ENCODE measurements at regions not wholly inside any gene's neighbourhood (a gene's known extent, or its start where the extent isn't known, plus 50 kb on each side); places are given as distances from the start of the nearest gene placed in this dataset.

DNA sequence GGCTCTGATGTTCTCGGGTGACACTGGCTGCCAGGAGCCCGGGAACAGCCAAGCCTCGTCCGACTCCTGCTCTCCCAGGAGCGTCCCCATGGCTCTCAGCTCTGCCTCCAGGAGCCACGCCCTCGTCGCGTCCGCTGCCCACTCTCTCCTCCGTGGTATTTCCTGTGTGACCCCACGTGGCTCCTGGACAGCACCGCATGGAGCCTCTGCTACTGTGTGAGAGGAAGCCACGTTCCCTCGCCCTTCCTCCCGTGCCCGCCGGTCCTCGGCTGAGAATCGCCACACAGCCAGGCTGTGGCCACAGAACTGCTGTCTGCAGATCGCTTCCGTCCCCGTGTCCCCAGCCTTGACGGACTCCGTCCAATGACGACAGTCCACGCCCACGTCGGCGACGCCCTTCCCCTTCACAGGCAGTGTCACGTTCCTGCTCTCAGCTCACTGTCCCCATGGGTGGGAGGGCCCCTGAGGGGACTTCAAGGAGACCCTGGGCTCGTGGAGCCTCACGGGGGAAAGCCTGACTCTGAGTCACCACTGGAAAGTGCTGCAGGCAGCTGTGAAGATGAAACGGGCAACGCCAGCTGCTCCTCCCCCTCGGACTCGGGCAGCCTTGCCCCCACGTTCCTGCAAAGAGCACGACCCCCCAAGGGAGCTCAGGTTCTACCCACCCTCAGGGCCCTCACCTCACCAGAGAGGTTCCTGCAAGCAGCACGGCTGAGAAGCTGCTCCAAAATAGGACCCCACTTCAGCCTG is 458.5 kb downstream of the BRD1 start:
- Histone ChIP-seq H3K4me3 (ENCODE audit: low read length) (no peak overlapping the region), H3K4me1 (ENCODE audit: insufficient read depth, low read length) (peaks cover 4% of the 10 kb centered on the region; the same call in 1 of the 2 replicates), H3K36me3 (ENCODE audit: insufficient read depth, low read depth, low read length) (no peaks in the 10 kb centered on the region), H3K27ac (ENCODE audit: low read length) (no peak overlapping the region), H3K9me3 (ENCODE audit: insufficient read depth, low read depth, low read length) (no peaks in the 10 kb centered on the region), H3K9ac (ENCODE audit: low read depth, low read length) (no peak overlapping the region), H3K27me3 (ENCODE audit: insufficient read depth, low read length) (no peaks in the 10 kb centered on the region)

DNA sequence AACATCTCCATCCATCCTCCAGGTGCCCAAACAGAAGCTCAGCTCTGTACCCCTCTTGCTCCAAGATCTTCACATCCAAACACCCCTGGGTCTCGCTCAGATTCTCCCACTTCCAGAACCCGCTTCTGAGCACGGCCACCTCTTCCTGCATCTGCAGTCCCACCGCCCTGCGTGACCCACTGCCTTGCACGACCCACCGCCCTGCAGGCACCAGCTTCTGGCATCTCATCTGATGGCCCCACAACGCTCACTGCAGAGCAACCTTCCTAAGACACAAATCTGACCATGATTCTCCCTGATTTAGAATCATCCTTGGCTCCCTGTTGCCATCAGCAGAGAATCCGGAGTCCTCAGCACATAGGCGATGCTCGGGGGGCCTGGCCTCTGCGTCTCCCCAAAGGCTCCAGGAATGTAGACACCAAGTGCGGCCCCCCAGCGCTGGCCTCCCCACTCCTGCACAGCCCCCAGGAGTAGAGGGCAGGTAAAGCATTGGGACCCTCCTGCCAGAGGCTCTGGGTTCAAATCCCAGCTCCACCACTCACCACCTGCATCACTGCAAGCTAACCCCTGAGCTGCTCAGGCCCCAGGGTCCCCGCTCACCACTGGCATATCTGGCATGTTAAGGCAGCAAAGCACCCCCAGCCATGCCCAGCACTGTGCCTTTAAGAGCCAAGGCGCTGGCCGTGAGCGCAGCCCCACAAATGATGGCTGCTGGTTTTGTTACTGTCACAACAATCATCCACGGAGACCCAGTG is 459.3 kb downstream of the BRD1 start:
- Histone ChIP-seq H3K9me3 (ENCODE audit: insufficient read depth, low read depth, low read length) (no peaks in the 10 kb centered on the region), H3K4me3 (ENCODE audit: low read length) (no peak overlapping the region), H3K36me3 (ENCODE audit: insufficient read depth, low read depth, low read length) (no peaks in the 10 kb centered on the region), H3K27ac (ENCODE audit: low read length) (no peak overlapping the region), H3K9ac (ENCODE audit: low read depth, low read length) (no peak overlapping the region), H3K4me1 (ENCODE audit: insufficient read depth, low read length) (peaks cover 4% of the 10 kb centered on the region; the same call in 1 of the 2 replicates), H3K27me3 (ENCODE audit: insufficient read depth, low read length) (no peaks in the 10 kb centered on the region)

DNA sequence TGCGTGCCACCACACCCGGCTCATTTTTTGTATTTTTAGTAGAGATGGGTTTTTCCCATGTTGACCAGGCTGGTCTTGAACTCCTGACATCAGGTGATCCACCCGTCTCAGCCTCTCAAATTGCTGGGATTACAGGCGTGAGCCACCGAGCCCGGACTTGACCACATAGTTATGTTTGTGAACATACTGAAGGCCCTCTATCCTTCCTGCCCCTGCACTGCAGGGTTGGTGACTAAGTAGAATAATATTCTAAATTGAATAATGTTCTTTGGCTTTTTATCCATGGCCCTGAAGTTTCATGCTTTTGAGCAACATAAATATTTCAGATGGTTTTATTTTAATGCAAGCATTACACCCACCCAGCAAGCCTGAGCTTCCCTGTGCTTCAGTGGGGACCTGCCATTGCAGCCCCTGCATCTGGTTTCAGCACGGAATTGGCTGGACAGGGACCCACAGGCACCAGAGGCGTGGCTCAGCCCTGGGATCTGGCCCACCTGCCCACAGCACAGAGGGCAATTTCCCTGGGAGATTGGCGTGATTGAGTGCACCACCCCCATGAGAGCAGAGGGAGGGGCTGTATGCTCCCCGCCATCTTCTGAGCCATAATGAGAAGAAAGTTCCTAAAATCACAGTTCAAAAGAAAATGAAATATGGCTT is 460.5 kb downstream of the BRD1 start:
- H3K36me3 ChIP-seq (ENCODE audit: insufficient read depth, low read depth, low read length) = no peaks in the 10 kb centered on the region
- H3K9ac ChIP-seq (ENCODE audit: low read depth, low read length) = no peak overlapping the region
- no peak overlapping the region for H3K27ac ChIP-seq (ENCODE audit: low read length)
- peaks cover under 1% of the 10 kb centered on the region; the same call in 1 of the 2 replicates for H3K4me1 ChIP-seq (ENCODE audit: insufficient read depth, low read length)
- no peak overlapping the region for H3K4me3 ChIP-seq (ENCODE audit: low read length)
- no peaks in the 10 kb centered on the region for H3K27me3 ChIP-seq (ENCODE audit: insufficient read depth, low read length)
- H3K9me3 ChIP-seq (ENCODE audit: insufficient read depth, low read depth, low read length) = no peaks in the 10 kb centered on the region

DNA sequence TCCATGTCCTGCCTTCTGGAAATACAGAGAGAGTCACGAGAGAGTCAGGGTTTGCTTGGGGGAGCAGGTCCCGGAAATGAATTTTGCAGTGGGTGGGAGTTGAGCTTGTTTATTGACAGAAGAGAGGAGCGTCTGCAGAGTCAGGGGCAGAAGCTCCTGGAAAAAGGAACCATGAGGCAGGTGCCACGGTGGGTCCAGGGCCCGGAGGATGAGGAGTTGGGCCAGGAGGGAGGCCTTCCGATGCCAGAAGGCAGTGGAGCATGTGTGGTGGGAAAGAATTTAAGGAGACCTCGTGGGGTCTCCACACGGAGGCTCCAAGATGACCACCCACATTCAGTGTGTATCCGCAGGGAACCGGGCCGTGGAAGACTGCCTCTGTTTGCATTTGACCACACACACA is 461.2 kb downstream of the BRD1 start:
- H3K4me3 ChIP-seq (ENCODE audit: low read length) = no peak overlapping the region

DNA sequence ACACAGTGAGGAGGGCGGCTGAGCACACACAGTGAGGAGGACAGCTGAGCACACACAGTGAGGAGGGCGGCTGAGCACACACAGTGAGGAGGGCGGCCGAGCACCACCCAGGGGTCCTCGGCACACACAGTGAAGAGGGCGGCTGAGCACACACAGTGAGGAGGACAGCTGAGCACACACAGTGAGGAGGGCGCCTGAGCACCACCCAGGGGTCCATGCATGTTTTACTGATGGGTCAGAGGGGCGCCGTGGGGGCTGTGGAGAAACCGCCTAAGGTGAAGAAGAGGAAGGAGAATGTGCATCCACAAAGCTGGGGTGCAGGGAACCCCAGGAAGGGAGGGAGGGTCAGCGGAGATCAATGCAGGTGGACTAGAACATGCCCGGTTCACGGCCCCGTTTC is 461.8 kb downstream of the BRD1 start:
- H3K4me1 ChIP-seq (ENCODE audit: insufficient read depth, low read length) = no peaks in the 10 kb centered on the region
- no peak overlapping the region for H3K4me3 ChIP-seq (ENCODE audit: low read length)
- no peak overlapping the region for H3K27ac ChIP-seq (ENCODE audit: low read length)
- no peaks in the 10 kb centered on the region for H3K36me3 ChIP-seq (ENCODE audit: insufficient read depth, low read depth, low read length)
- H3K9me3 ChIP-seq (ENCODE audit: insufficient read depth, low read depth, low read length) = no peaks in the 10 kb centered on the region
- no peak overlapping the region for H3K9ac ChIP-seq (ENCODE audit: low read depth, low read length)
- H3K27me3 ChIP-seq (ENCODE audit: insufficient read depth, low read length) = no peaks in the 10 kb centered on the region

More for the DNA sequence above, 461.2 kb downstream of the BRD1 start:
- Histone ChIP-seq H3K9ac (ENCODE audit: low read depth, low read length) (no peak overlapping the region), H3K27me3 (ENCODE audit: insufficient read depth, low read length) (no peaks in the 10 kb centered on the region), H3K36me3 (ENCODE audit: insufficient read depth, low read depth, low read length) (no peaks in the 10 kb centered on the region), H3K4me1 (ENCODE audit: insufficient read depth, low read length) (no peaks in the 10 kb centered on the region), H3K27ac (ENCODE audit: low read length) (no peak overlapping the region), H3K9me3 (ENCODE audit: insufficient read depth, low read depth, low read length) (no peaks in the 10 kb centered on the region)

DNA sequence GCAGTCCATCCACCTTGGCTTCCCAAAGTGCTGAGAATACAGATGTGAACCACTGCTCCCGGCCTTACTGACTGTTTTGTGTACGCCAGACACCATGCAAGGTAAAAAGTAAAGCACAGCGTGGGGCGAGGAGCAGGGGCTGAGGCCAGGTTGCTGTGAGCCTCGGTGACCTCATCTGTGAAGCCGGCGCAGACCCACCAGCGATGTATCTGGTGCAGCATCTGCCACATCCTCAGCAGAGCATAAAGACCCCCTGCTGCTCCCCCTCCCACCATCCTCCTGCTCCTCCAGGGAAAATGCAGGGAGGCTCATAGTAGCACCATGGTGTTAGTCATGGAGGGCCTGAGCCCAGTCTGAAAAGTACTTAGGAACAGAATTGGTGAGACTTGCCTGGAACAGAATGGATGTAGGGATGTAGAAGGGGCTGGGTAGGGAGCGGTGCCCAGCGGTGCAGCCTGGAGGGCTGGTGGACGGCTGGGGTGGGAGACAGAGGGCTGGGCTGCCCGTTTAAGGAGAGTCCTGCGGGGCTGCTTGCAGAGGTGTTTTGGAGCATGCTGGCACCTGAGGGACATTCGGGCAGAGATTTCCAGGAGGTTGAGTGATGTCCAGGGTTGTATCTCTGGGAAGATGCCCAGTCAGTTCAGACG is 462.4 kb downstream of the BRD1 start:
- Histone ChIP-seq H3K36me3 (ENCODE audit: insufficient read depth, low read depth, low read length) (no peaks in the 10 kb centered on the region), H3K4me1 (ENCODE audit: insufficient read depth, low read length) (no peaks in the 10 kb centered on the region), H3K27ac (ENCODE audit: low read length) (no peak overlapping the region), H3K27me3 (ENCODE audit: insufficient read depth, low read length) (no peaks in the 10 kb centered on the region), H3K4me3 (ENCODE audit: low read length) (no peak overlapping the region), H3K9ac (ENCODE audit: low read depth, low read length) (no peak overlapping the region), H3K9me3 (ENCODE audit: insufficient read depth, low read depth, low read length) (no peaks in the 10 kb centered on the region)

DNA sequence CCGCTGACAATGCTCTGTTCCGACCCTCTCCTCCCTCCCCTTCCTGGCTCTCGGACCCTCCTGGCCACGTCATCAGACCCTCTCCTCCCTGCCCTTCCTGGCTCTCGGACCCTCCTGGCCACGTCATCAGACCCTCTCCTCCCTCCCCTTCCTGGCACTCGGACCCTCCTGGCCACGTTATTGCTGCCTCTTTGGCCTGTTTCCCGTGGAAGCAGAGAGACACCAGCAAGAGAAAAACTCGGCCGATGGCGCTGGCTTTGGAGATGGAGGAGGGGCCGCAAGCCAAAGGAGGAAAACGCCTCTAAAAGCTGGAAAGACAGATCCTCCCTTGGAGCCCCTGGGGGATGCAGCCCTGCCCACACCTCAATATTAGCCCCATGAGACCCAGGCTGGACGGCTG is 463.3 kb downstream of the BRD1 start:
- no peaks in the 10 kb centered on the region for H3K9me3 ChIP-seq (ENCODE audit: insufficient read depth, low read depth, low read length)
- H3K27me3 ChIP-seq (ENCODE audit: insufficient read depth, low read length) = no peaks in the 10 kb centered on the region
- H3K27ac ChIP-seq (ENCODE audit: low read length) = no peak overlapping the region
- no peaks in the 10 kb centered on the region for H3K36me3 ChIP-seq (ENCODE audit: insufficient read depth, low read depth, low read length)
- no peak overlapping the region for H3K9ac ChIP-seq (ENCODE audit: low read depth, low read length)
- H3K4me3 ChIP-seq (ENCODE audit: low read length) = no peak overlapping the region
- no peaks in the 10 kb centered on the region for H3K4me1 ChIP-seq (ENCODE audit: insufficient read depth, low read length)

DNA sequence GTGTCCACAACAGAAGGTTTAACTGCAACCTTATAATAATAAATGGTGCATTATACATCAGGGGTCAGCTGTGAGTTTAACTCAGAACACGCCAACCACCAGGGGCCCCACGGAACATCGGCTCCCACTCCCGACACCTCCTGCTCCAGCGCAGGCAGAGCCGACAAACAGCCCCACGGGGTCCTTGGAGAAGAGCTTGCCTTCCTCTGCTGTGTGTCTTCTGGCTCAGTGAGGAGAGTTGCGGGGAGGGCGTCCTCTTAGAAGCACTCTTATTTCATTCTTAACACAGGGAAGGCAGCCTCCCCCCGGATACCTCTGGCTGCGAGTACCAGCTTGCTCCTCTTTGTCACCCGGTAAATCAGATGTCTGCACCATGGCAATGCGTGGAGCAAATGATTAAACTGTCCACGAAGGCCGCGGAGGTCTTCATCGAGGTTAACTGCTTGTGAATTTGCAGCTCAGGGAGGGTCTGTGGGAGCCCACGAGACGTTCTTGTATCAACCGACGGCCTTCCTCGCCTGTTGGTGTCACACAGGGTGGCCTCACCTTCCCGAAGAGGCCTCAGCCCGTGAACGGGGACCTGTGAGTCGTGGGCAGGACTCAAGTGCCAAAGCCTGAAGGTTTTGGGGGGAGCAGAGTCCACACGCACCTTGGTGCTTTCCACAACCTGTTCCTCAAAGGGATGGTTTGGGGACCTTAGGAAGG is 464.0 kb downstream of the BRD1 start:
- Histone ChIP-seq H3K9me3 (ENCODE audit: insufficient read depth, low read depth, low read length) (no peaks in the 10 kb centered on the region), H3K9ac (ENCODE audit: low read depth, low read length) (no peak overlapping the region), H3K36me3 (ENCODE audit: insufficient read depth, low read depth, low read length) (no peaks in the 10 kb centered on the region), H3K27me3 (ENCODE audit: insufficient read depth, low read length) (no peaks in the 10 kb centered on the region), H3K4me3 (ENCODE audit: low read length) (no peak overlapping the region), H3K4me1 (ENCODE audit: insufficient read depth, low read length) (no peaks in the 10 kb centered on the region), H3K27ac (ENCODE audit: low read length) (no peak overlapping the region)

DNA sequence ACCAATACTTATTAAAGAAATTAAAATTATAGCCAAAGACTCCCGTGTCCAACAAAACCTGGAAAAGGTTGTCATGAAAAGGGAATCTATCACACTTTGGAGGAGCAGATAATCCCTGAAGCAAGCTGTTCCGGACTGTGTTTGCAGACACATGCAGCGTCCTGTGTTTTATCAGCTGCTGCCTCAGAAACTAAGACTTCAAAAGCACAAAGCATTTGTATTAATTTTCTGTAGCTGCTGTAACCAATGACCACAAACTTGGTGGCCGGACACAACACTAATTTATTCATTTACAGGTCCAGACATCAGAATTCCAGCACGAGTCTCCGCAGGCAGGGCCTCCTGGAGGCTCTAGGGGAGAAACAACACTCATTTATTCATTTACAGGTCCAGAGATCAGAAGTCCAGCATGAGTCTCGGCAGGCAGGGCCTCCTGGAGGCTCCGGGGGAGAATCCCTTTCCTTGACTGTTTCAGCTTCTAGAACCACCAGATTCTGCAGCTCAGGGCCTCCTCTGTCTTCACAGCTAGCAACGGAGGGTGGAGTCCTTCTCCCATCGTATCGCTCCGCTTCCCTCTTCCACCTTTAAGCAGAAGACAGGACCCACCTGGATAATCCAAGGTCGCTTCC is 465.3 kb downstream of the BRD1 start:
- H3K27ac ChIP-seq (ENCODE audit: low read length) = no peak overlapping the region
- H3K9me3 ChIP-seq (ENCODE audit: insufficient read depth, low read depth, low read length) = no peaks in the 10 kb centered on the region
- no peaks in the 10 kb centered on the region for H3K4me1 ChIP-seq (ENCODE audit: insufficient read depth, low read length)
- H3K27me3 ChIP-seq (ENCODE audit: insufficient read depth, low read length) = no peaks in the 10 kb centered on the region
- no peak overlapping the region for H3K4me3 ChIP-seq (ENCODE audit: low read length)
- no peaks in the 10 kb centered on the region for H3K36me3 ChIP-seq (ENCODE audit: insufficient read depth, low read depth, low read length)
- no peak overlapping the region for H3K9ac ChIP-seq (ENCODE audit: low read depth, low read length)

DNA sequence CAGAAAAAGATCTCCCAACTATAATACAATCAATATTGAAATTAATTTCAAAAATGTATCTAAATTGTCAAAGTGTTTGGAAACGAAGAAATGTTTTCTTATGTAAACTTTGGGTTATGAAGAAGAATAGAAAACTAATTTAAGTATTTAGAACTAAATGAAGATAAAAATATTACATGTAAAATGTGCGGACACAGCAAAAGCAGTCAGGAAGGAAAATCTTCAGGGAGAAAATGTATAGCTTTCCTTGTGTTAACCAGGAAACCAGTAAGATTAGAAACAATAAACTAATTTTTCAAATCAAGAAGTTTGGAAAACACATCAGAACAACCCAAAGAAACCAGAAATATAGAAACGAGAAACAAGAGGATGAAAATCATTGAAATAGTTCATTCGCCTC is 466.5 kb downstream of the BRD1 start:
- no peaks in the 10 kb centered on the region for H3K4me1 ChIP-seq (ENCODE audit: insufficient read depth, low read length)
- no peak overlapping the region for H3K9ac ChIP-seq (ENCODE audit: low read depth, low read length)
- no peak overlapping the region for H3K27ac ChIP-seq (ENCODE audit: low read length)
- H3K4me3 ChIP-seq (ENCODE audit: low read length) = no peak overlapping the region
- no peaks in the 10 kb centered on the region for H3K27me3 ChIP-seq (ENCODE audit: insufficient read depth, low read length)
- H3K36me3 ChIP-seq (ENCODE audit: insufficient read depth, low read depth, low read length) = no peaks in the 10 kb centered on the region
- H3K9me3 ChIP-seq (ENCODE audit: insufficient read depth, low read depth, low read length) = no peaks in the 10 kb centered on the region

DNA sequence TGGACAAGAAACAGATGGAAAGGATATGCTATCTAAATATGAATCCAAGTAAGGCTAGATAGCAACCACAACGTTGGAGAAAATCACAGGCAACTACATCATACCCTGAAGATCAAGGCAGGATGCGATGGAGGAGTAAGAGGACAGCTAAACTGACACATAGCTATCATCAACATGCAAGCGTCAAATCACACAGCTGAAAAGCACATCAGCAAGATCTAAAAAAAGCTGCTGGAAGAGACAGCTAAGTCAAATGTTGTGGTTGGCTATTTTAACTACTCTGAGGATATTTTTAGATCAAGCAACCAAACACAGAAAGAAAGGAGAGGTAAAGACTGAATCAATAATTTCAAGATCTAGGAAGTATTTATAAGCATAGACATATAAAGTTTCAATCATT is 466.9 kb downstream of the BRD1 start:
- no peaks in the 10 kb centered on the region for H3K4me1 ChIP-seq (ENCODE audit: insufficient read depth, low read length)
- no peak overlapping the region for H3K9ac ChIP-seq (ENCODE audit: low read depth, low read length)
- no peak overlapping the region for H3K4me3 ChIP-seq (ENCODE audit: low read length)
- H3K27ac ChIP-seq (ENCODE audit: low read length) = no peak overlapping the region
- H3K9me3 ChIP-seq (ENCODE audit: insufficient read depth, low read depth, low read length) = no peaks in the 10 kb centered on the region
- no peaks in the 10 kb centered on the region for H3K27me3 ChIP-seq (ENCODE audit: insufficient read depth, low read length)
- no peaks in the 10 kb centered on the region for H3K36me3 ChIP-seq (ENCODE audit: insufficient read depth, low read depth, low read length)

Data from iPS-20b (cell line).